HEK293 (cell line): ENCODE measurements at regions not wholly inside any gene's neighbourhood (a gene's known extent, or its start where the extent isn't known, plus 50 kb on each side); places are given as distances from the start of the nearest gene placed in this dataset.

Experiments
- BCL11A ChIP-seq: fragments of 450-650 bp; formaldehyde crosslinking; IDR thresholded peaks from 2 replicates; pipeline ENCODE4 v1.5.1; 2016; ENCODE audit warnings: low read depth, missing biosample characterization, missing genetic modification characterization
- BCL11B ChIP-seq: fragments of 450-650 bp; formaldehyde crosslinking; IDR thresholded peaks from 2 replicates; pipeline ENCODE4 v1.5.1; 2016; ENCODE audit warnings: low read depth, missing biosample characterization, missing genetic modification characterization
- BCL6B ChIP-seq: fragments of 450-650 bp; formaldehyde crosslinking; IDR thresholded peaks from 2 replicates; pipeline ENCODE4 v1.5.1; 2017; ENCODE audit warnings: missing biosample characterization, missing genetic modification characterization
- FEZF1 ChIP-seq: fragments of 450-650 bp; formaldehyde crosslinking; IDR thresholded peaks from 2 replicates; pipeline ENCODE4 v1.5.1; 2016; ENCODE audit warnings: missing biosample characterization, missing genetic modification characterization
- GLI4 ChIP-seq: fragments of 450-650 bp; formaldehyde crosslinking; IDR thresholded peaks from 2 replicates; pipeline ENCODE4 v1.5.1; 2016; ENCODE audit warnings: missing biosample characterization, missing genetic modification characterization
- KLF17 ChIP-seq: fragments of 450-650 bp; formaldehyde crosslinking; IDR thresholded peaks from 2 replicates; pipeline ENCODE4 v1.5.1; 2016; ENCODE audit warnings: missing biosample characterization, missing genetic modification characterization
- MYNN ChIP-seq: fragments of 450-650 bp; formaldehyde crosslinking; IDR thresholded peaks from 2 replicates; pipeline ENCODE4 v1.5.1; 2016; ENCODE audit warnings: missing biosample characterization, missing genetic modification characterization, borderline replicate concordance
- PRDM10 ChIP-seq: fragments of 450-650 bp; formaldehyde crosslinking; IDR thresholded peaks from 2 replicates; pipeline ENCODE4 v1.5.1; 2016; ENCODE audit warnings: missing biosample characterization, missing genetic modification characterization
- SCRT1 ChIP-seq: fragments of 450-650 bp; formaldehyde crosslinking; IDR thresholded peaks from 2 replicates; pipeline ENCODE4 v1.5.1; 2016; ENCODE audit warnings: missing biosample characterization, missing genetic modification characterization, borderline replicate concordance
- SCRT2 ChIP-seq: fragments of 450-650 bp; formaldehyde crosslinking; IDR thresholded peaks from 2 replicates; pipeline ENCODE4 v1.5.1; 2016; ENCODE audit warnings: missing biosample characterization, missing genetic modification characterization
- SETDB1 ChIP-seq: IDR thresholded peaks from one replicate; pipeline ENCODE4 v1.6.1; 2017; ENCODE audit warnings: mild to moderate bottlenecking, low read length, moderate library complexity, mixed read lengths; ENCODE audit not compliant: insufficient read length
- SP2 ChIP-seq: fragments of 450-650 bp; formaldehyde crosslinking; IDR thresholded peaks from 2 replicates; pipeline ENCODE4 v1.5.1; 2016; ENCODE audit warnings: missing biosample characterization, missing genetic modification characterization
- SP7 ChIP-seq: fragments of 450-650 bp; formaldehyde crosslinking; IDR thresholded peaks from 2 replicates; pipeline ENCODE4 v1.5.1; 2016; ENCODE audit warnings: missing biosample characterization, missing genetic modification characterization
- ZBTB1 ChIP-seq: fragments of 450-650 bp; formaldehyde crosslinking; IDR thresholded peaks from 2 replicates; pipeline ENCODE4 v1.5.1; 2016; ENCODE audit warnings: missing biosample characterization, missing genetic modification characterization
- ZBTB44 ChIP-seq: fragments of 450-650 bp; IDR thresholded peaks from 2 replicates; pipeline ENCODE4 v1.5.1; 2018; ENCODE audit warnings: missing biosample characterization, mild to moderate bottlenecking, missing genetic modification characterization
- ZEB2 ChIP-seq: fragments of 450-650 bp; formaldehyde crosslinking; IDR thresholded peaks from 2 replicates; pipeline ENCODE4 v1.5.1; 2016; ENCODE audit warnings: missing biosample characterization, missing genetic modification characterization
- ZFP37 ChIP-seq: fragments of 450-650 bp; formaldehyde crosslinking; IDR thresholded peaks from 2 replicates; pipeline ENCODE4 v1.5.1; 2016; ENCODE audit warnings: missing biosample characterization, missing genetic modification characterization
- ZFP69B ChIP-seq: fragments of 450-650 bp; formaldehyde crosslinking; IDR thresholded peaks from 2 replicates; pipeline ENCODE4 v1.5.1; 2016; ENCODE audit warnings: missing biosample characterization, missing genetic modification characterization
- ZNF138 ChIP-seq: fragments of 450-650 bp; formaldehyde crosslinking; IDR thresholded peaks from 2 replicates; pipeline ENCODE4 v1.5.1; 2016; ENCODE audit warnings: missing biosample characterization, missing genetic modification characterization, borderline replicate concordance
- ZNF146 ChIP-seq: fragments of 450-650 bp; formaldehyde crosslinking; IDR thresholded peaks from 2 replicates; pipeline ENCODE4 v1.5.1; 2016; ENCODE audit warnings: missing biosample characterization, missing genetic modification characterization
- ZNF18 ChIP-seq: fragments of 450-650 bp; formaldehyde crosslinking; IDR thresholded peaks from 2 replicates; pipeline ENCODE4 v1.5.1; 2016; ENCODE audit warnings: missing biosample characterization, missing genetic modification characterization
- ZNF214 ChIP-seq: fragments of 450-650 bp; formaldehyde crosslinking; IDR thresholded peaks from 2 replicates; pipeline ENCODE4 v1.5.1; 2017; ENCODE audit warnings: missing biosample characterization, mild to moderate bottlenecking, missing genetic modification characterization, borderline replicate concordance
- ZNF366 ChIP-seq: fragments of 450-650 bp; formaldehyde crosslinking; conservative IDR thresholded peaks from 2 replicates; pipeline ENCODE4 v1.5.1; 2016; ENCODE audit warnings: missing biosample characterization, missing genetic modification characterization
- ZNF394 ChIP-seq: fragments of 450-650 bp; formaldehyde crosslinking; IDR thresholded peaks from 2 replicates; pipeline ENCODE4 v1.5.1; 2016; ENCODE audit warnings: missing biosample characterization, missing genetic modification characterization, mild to moderate bottlenecking, moderate library complexity, borderline replicate concordance
- ZNF561 ChIP-seq: fragments of 450-650 bp; IDR thresholded peaks from 2 replicates; pipeline ENCODE4 v1.5.1; 2018; ENCODE audit warnings: missing biosample characterization, missing genetic modification characterization, borderline replicate concordance
- ZNF626 ChIP-seq: fragments of 450-650 bp; sonication (Bioruptor Pico); formaldehyde crosslinking; IDR thresholded peaks from 2 replicates; pipeline ENCODE4 v1.5.1; 2018; ENCODE audit warnings: missing biosample characterization, missing genetic modification characterization, inconsistent platforms
- ZNF629 ChIP-seq: fragments of 450-650 bp; formaldehyde crosslinking; IDR thresholded peaks from 2 replicates; pipeline ENCODE4 v1.5.1; 2017; ENCODE audit warnings: missing biosample characterization, missing genetic modification characterization
- ZNF639 ChIP-seq: fragments of 450-650 bp; formaldehyde crosslinking; IDR thresholded peaks from 2 replicates; pipeline ENCODE4 v1.5.1; 2016; ENCODE audit warnings: missing biosample characterization, missing genetic modification characterization
- ZSCAN30 ChIP-seq: fragments of 450-650 bp; IDR thresholded peaks from 2 replicates; pipeline ENCODE4 v1.5.1; 2018; ENCODE audit warnings: missing biosample characterization, mild to moderate bottlenecking, missing genetic modification characterization, moderate library complexity

GRCh38 chr1:221394011-221394544 lies 347.8 kb downstream of the DUSP10 start (continued):
- peak; percentile 83 for TF ChIP-seq ZBTB44
- TF ChIP-seq ZNF146 (tag by site-specific recombination) = peak; percentile 43; the same call in 1 of the 2 replicates
- TF ChIP-seq GLI4 (tag by site-specific recombination) = no peak
- TF ChIP-seq SCRT2 (tag by site-specific recombination) = peak; percentile 59
- peak; percentile 56 for TF ChIP-seq BCL6B
- no peak for TF ChIP-seq ZNF626 (tag by site-specific recombination)
- peak; percentile 94 for TF ChIP-seq BCL11B (tag by site-specific recombination)
- no peak for TF ChIP-seq SETDB1
- peak; percentile 72 for TF ChIP-seq ZFP69B (tag by site-specific recombination)
- peak; percentile 91 for TF ChIP-seq ZNF18
- TF ChIP-seq ZEB2 (tag by site-specific recombination) = peak; percentile 97
- TF ChIP-seq ZBTB1 = no peak
- TF ChIP-seq ZNF561 (tag by site-specific recombination) = peak; percentile 79; the same call in 1 of the 2 replicates
- 0 out of 2 replicates have a peak, but pooled peaks have one; percentile 34 for TF ChIP-seq ZFP37
- TF ChIP-seq ZNF629 (tag by site-specific recombination) = peak; percentile 95
- TF ChIP-seq KLF17 (tag by site-specific recombination) = 0 out of 2 replicates have a peak, but pooled peaks have one; percentile 24
- no peak for TF ChIP-seq ZNF138
- TF ChIP-seq SP7 = peak; percentile 92
- 0 out of 2 replicates have a peak, but pooled peaks have one; percentile 14 for TF ChIP-seq SP2
- TF ChIP-seq ZNF214 = 0 out of 2 replicates have a peak, but pooled peaks have one; percentile 38
- peak; percentile 36; the same call in 1 of the 2 replicates for TF ChIP-seq SCRT1 (tag by site-specific recombination)
- TF ChIP-seq ZNF366 (tag by site-specific recombination) = peak; percentile 77
- peak; percentile 78 for TF ChIP-seq ZNF394
- no peak for TF ChIP-seq PRDM10
- TF ChIP-seq ZSCAN30 (tag by site-specific recombination) = 0 out of 2 replicates have a peak, but pooled peaks have one; percentile 21
- no peak for TF ChIP-seq MYNN (tag by site-specific recombination)
- peak; percentile 92 for TF ChIP-seq BCL11A (tag by site-specific recombination)
- peak; percentile 97 for TF ChIP-seq ZNF639 (tag by site-specific recombination)
- TF ChIP-seq FEZF1 (tag by site-specific recombination) = peak; percentile 74
